NCI-H345 treated with DMSO at 0.1 percent for 48 hours (cell line): ENCODE measurements at regions not wholly inside any gene's neighbourhood (a gene's known extent, or its start where the extent isn't known, plus 50 kb on each side); places are given as distances from the start of the nearest gene placed in this dataset.

ENCODE experiments used
- DNase-seq: peaks from one replicate; lab custom pipeline; 2025; ENCODE audit not compliant: unreplicated experiment; lab: John Stamatoyannopoulos, UW

DNA sequence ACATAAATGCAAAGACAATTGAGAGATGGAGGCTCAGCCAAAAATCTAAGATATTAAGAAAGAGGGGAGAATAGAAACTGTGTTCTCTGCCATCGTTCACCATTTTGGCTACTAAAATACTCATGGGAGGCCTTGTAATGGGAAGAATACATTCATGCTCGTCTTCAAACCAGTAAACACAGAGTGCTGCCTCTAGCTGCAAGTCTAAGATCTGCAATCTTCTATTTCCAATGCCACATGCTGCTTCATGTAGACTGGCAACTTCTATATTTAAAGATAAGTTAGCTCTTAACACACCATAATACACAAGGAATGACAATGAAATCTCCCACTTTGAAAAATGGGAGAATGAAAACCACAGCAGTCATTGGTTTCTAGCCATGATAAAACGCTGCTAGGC lies 387.3 kb downstream of the HS3ST3B1 start:
- DNase-seq, result no peak

DNA sequence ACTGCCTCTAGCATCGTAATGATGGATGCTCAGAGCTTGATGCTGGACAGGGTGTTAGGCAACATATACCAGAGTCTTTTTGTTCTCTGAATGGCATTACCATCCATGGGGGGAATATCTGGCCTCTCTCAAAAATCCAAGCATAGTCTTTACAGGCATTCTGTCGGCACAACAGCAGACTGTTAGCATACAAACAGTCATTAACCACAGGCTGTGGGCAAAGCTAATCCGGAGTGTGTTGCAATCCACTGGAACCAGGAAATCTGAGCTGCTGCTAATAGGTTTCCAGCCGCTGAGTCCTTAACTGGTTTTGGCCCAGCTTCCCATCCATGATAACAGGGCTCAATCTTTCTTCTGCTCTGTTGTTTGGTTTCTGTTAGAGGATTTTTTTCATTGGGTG lies 371.9 kb downstream of the HS3ST3B1 start:
- DNase-seq, result no peak

DNA sequence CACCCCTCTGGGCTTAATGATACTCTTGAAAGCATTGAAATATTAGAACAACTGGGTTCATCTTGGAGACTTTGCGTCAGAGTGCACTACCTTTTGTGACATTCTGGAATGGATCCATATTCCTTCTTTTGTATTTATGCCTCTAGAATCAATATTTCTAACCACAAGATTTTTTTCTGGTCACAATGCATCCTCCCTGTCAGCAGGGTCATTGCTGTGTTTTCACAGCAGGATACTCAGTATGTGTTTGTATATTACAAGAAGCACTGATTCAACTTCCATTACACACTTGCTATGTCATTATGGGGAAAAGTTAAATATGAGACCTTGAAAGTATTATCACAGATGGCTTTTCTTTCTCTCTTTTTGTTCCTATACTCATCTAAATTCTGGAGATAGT lies 370.0 kb downstream of the HS3ST3B1 start:
- DNase-seq, result no peak

DNA sequence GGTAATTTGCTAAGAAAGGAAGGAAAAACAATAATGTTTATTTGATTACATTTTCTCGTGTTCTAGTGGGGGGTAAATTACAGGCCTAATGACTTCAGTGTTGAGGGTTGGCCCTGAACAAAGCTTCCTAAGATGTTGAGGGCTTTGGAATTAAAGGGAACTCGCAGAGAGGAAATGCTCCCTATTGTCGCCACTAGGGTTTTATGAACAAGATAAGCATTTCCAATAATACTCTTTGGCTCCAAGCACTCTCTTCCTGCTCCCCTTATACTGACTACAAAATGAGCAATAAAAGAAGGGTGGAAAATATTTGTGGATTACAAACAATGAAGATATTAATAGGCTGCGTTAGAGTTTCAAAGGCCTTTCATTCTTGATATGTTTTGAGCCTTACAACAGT lies 363.6 kb downstream of the HS3ST3B1 start:
- no peak for DNase-seq

DNA sequence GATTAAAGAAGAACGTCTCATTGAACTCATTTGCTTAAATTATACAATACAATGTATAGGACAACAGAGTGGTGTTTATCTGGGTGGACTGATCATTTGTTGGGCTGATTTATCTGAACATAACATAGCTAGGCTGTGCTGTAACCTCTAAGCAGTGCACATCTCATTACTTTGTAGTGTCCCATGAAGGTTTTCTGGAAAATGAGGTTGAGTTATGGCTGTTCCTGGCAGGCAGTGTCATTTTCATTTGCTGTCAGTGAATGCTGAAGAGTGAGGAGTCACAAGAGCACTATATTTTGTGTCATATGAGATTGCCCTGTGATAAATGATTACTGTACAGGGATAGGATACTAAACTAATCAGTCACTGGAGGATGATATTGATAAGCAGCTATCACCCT lies 340.2 kb downstream of the HS3ST3B1 start:
- no peak for DNase-seq

DNA sequence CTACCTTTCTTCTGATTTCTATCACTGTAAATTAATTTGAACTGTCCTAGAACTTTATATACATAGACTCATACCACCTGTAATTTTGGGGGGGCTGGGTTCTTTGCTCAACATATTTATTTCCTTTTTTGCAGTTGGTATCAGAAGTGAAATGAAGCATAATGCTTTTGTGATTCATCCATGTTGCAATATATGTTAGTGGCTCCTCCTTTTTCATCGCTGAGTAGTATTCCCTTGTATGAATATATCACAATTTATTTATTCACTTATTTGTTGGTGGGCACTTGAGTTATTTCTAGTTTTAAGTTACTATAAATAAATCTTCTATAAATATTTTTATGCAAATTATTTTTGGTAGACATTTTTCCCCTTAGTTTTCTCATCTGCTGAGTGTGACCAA lies 336.4 kb downstream of the HS3ST3B1 start:
- no peak for DNase-seq

DNA sequence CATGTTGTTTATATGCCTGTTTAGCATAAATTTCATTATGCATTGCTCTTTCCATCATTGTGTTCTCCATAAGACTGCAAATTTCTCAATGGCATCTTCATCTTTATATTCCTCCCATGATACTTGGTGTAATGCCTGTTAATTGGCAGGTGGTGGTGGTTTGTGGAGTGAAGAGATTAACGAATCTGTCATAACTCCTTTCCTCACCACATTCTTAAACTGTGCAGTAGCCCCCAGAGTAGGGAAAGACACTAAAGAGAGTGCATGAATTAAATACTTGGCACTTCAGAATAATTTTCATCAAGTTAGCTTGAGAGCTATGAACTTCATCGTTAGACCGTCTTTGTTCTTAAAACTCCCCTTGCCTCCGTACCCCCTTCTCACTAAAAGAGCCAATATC lies 329.7 kb downstream of the HS3ST3B1 start:
- no peak for DNase-seq

DNA sequence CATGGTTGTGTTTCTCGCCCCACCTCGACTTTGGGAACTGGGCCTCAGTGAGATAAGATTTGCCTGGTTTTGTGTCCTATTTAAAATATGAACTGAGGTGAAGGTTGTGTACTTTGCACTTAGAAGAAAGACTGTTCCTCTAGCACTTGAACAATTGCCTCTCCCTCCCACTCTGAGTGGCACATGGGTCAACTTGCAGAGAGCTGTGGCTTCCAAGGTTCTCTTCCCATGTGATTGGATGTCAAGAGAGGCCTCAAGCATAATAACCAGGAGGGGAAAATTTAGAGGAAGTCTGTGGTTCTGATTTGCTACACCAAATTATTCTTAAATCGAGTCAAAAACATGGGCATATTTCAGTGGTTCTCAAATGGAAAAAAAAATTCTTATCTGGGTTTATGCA lies 329.2 kb downstream of the HS3ST3B1 start:
- no peak for DNase-seq

DNA sequence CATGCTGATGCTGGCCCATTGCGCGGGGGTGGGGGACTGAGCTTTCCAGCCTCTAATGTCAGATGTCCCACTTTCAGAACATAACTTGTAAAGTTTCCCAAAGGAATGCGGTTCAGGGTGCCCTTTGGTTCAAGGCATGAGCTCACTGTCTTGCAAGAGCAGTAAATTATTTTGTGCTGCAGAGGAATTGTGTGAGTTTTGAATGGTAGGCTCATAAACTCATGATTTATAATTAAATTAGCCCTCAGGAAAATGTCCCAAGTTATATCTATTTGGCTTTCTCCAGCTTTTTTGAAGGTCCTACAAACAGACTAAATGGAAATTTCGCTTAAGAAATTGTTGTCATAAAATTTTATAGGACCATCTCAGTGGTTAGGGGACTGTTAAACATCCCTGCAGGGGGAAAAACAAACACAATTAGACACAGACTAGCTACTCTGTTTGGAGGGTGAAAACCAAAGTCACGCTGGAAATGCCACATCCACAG lies 321.8 kb downstream of the HS3ST3B1 start:
- DNase-seq, result no peak

DNA sequence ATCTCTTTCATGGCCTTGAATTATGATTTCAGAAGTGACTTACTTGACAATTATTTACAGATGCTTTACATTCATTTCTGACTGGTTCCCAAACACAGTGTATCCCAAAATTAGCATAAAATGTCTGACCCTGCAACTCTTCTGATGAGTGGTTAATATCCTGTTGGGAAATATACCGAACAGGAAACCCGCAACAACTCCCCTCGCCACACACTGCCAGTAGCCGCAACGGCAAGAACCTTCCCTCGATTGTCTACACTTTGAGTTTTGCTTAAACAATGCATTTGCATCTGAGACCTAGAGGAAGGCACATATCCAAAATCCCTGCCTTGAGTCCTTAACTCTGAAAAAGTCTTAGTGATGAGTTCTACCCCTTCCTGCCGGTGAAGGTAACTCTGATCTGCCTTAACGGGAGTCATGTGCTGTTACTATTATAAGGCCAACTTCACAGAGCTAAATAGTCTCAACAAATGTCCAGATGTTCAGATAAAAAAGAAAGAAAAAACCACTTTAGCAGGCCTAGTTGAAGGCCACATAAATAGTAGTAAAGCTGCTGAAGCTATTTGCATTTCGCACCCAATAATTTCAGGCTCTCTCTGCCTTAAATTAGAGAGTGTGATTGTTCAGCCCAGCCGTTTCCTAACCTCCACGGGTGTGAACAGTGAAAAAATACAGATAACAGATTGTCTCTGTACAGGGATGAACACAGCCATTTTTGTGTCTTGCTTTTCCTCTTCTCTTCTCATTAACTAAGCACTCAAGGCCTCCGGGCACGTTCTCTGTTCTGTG lies 321.1 kb downstream of the HS3ST3B1 start:
- no peak for DNase-seq

DNA sequence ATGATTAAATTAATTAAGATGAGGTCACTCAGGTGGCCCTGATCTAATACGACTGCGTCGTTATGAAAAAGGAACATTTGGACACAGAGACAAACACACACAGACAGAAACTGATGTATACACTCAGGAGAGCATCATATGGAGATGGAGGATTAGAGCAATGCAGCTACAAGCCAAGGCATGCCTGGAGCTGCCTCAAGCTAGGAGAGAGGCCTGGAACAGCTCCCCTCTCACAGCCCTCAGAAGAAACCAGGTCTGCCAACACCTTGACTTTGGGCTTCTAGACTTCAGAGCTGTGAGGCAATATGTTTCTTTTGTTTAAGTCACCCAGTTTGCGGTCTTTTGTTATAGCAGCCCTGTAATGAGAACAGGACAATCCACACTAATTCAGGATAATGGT lies 318.9 kb downstream of the HS3ST3B1 start:
- no peak for DNase-seq

DNA sequence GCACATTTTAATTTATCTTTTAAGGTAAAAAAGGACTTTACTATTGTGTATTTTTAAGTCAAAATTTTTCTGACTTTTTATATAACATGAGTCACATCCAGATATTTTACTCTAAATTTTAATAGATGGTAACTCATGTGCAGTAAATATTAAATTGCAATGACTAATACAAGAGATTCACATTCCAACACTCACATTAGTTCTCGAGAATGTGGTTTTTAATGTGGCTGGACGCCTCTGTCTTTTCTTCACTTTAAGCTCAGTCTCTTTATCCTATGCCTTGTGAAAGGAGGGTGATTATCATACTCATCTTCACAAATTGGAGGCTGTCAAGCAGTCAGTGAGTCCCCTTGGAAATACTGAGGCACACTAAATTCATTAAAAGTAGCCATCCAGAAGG lies 315.6 kb downstream of the HS3ST3B1 start:
- no peak for DNase-seq

DNA sequence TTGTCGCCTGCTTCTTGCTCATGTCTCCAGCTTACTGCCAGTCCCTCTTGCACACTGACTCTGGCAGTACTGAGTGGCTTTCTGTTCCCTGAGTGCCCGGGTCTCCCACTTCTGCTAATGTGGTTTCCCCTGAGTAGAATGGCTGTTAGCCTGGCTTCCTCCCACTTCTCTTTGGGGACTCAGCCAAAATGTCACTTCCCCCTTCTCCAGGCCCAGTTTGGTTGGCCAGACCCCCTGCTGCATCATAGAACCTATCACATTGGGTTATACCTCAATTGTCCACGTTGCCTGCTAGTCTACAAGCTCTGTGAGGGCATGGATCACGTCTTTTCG lies 304.4 kb downstream of the HS3ST3B1 start:
- DNase-seq, result no peak

DNA sequence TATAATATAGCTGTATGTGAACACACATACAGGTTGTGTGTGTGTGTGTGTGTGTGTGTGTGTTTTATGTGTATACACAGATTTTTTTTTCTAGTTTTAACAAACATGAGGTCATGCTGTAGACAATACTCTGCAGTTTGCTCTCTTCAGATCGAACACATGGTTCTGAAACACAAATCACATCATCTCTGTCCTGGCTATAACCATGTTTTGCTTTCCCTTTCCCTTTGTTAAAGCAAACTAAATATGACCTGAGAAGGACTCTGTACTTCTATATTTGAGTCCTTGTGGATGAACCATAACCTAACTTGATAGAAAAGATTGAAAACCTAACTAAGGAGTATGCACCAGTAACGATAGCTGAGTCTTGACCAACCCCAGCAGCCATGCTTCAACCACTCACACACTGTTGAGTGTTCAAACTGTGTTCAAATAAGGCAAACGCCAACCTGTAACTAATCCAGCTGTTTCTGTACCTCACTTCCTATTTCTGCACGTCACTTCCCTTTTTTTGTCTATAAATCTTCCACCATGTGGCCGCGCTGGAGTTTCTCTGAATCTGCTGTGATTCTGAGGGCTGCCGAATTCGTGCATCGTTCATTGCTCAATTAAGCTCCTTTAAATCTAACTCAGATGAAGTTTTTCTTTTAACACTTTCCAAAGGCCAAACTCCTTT lies 303.8 kb downstream of the HS3ST3B1 start:
- no peak for DNase-seq

DNA sequence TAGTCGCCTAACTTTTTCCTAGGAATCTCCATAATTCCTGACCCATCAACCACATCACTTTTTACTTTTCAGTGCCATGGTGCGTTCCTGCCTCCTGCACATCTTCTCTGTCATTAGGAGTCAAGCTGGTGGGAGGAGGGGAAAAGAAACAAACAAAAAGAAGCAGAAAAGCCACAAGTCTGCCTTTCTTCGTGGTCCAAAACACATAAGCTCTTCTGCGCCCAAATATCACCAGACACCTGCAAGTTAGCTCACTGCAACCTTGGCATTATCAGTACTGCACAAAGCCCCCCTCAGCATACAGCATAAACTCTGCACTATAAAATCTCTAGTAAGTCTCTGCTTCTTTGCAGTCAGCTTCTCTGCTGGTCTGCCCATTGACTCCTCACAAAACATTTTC lies 295.3 kb downstream of the HS3ST3B1 start:
- DNase-seq, result no peak

DNA sequence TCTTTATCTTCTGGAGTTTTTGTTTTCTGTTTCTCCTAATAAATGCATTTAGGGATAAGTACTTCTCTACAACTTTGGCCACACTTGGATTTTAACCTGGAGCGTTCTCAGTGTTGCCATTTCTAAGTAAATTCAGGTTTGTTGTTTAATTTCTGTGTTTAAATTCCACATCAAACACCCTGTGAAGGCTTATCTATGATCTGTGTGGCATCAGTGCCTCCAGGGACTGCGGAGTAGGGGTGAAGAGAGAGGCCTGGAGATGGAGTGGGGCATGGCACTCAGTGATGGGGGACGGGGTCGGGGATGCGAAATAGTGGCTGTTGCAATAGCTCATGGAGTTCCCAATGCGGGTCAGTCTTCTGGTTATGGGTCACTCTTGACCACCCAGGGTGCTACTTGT lies 294.8 kb downstream of the HS3ST3B1 start:
- DNase-seq, result no peak

DNA sequence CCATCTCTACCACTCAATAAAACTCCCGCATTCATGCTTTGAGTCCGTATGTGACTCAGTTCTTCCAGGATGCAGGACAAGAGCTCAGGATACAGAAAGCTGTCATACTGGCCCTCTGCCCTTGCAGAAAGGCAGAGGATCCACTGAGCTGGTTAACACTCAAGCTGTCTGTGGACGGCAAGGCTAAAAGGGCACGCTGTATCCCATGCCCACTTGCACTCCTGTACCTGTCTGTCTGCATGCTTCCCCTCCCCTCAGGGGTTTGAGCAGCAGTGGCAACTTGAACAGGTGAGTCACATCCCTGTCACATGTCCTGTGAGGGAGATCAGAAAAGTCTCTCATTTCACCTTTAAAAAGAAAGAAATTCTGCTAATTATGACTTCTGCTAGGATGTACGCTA lies 293.8 kb downstream of the HS3ST3B1 start:
- no peak for DNase-seq

DNA sequence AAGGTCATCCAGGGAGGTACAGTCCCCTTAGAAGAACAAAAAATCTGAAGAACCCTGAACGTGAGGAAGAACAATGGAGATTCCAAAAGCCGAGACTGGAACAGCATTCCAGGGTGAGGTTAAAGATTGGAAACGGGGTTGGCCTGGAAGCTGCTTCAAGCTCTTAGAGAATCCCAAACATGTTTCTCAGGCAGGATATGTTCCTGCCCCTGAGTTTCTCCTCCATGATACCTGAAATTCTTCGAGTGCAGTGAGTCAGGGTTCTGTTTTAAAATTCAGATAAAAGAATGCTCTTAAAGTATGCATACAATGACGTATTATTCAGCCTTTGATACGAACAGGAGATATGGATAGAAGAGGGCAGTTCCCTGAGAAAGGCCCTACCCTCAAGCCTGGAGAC lies 293.1 kb downstream of the HS3ST3B1 start:
- no peak for DNase-seq

DNA sequence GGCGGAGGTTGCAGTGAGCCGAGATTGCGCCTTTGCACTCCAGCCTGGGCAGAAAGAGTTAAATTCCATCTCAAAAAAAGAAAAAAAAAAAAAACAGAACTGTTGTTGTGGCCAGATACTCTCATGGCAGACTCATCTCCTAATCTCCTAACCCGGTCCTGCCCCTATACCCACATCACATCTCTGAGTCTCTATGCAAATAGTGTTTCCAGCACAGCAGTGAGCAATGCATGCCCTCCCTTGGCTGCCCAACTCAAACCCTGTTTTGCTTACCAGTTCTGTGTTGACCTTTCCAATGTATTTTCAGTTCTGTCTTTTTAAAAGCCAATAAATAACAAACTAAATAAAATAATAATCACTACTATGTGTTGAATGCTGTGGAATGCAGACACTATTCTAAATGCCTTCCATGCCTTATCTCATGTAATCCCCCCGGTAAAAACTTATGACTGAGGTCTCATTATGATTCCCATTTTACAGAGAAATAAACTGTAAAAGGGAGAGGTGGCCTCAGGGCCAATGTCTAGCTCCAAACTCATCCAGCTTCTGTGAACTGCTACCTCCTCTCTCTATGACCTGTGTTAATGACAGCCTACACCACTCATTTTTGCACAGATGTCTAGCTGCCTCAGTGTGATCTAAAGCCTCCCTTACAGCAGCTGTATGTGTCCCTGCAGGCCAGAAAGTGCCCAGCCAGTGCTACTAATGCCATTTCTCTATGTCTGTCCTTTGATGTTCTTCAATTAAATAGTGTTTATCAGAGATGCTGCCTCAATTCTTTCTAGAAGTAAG lies 289.8 kb downstream of the HS3ST3B1 start:
- DNase-seq, result no peak

DNA sequence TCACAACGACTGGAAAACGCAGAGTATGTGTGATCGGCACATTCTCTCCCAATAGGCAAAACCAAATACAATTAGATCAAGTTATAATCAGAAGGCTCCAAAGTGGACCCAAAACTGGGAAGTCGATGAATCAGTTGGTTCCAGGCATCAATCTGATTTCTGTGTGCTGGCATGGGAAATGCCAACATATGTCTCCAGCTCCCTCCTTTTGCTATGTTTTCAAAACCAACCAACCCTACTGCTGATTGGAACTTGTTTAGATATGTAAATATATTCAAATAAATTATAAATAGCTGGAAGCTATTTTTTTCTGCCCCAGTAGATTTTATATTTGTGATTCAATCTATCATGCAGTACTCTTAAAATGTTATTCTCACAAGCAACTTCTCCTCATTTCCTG lies 284.2 kb downstream of the HS3ST3B1 start:
- DNase-seq, result no peak

DNA sequence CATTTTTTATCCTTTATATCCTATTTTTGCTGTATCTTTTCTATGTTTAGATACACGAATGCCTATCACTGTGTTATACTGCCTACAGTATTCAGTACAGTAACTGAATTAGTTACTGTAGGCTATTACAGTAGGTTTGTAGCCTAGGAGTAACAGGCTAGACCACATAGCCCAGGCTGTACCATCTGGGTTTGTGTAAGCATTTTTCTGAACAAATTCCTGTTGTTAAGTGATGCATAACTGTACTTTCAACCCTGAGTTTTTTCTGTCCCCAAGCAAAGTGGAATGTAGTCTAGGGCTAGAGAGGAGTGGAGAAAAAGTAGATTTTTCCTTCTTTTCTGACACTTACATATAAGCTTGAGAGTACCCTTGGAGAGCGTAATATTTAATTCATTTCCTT lies 282.1 kb downstream of the HS3ST3B1 start:
- no peak for DNase-seq

DNA sequence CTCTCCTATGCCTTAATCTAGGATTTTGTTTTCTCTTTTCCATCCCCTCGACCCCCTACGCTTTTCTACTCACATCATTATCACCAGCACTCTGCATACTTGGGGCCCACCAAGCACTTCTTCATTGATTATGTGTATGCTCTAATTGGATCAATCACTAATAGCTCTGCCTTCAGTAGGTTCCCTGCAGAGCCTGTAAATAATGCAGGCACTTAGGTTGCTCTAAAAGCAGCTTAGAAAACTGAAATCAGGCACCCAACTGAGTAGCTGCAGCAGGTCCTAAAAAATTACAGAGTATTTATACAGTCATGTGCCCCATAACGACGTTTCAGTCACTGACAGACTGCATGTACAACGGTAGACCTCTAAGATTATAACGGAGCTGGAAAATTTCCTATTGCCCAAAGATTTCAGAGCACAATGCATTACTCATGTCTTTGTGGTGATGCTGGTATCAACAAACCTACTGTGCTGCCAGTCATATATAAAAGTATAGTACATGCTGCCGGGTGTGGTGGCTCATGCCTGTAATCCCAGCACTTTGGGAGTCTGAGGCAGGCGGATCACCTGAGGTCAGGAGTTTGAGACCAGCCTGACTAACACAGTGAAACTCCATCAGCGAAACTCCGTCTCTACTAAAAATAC lies 280.4 kb downstream of the HS3ST3B1 start:
- DNase-seq, result no peak
